HG02623 (cell line): ENCODE measurements at regions not wholly inside any gene's neighbourhood (a gene's known extent, or its start where the extent isn't known, plus 50 kb on each side); places are given as distances from the start of the nearest gene placed in this dataset.
"Not testable (repeated sequence)": the region's sequence is repeated elsewhere in the genome, so short reads cannot be mapped to it uniquely, and the experiment has no call there.

ENCODE experiments used
- ATAC-seq: cut with Tn5 transposase; IDR thresholded peaks from one replicate; pipeline ENCODE4 v1.9.1; 2021; ENCODE audit warnings: moderate library complexity; ENCODE audit not compliant: unreplicated experiment

GRCh38 chr7:112540839-112541577 is 60.2 kb downstream of the LSMEM1 start:
- ATAC-seq, result no peak

GRCh38 chr7:112546723-112547513 is 66.1 kb downstream of the LSMEM1 start:
- no peak for ATAC-seq

- no peak for ATAC-seq
These were observed 67.1 kb downstream of the LSMEM1 start for GRCh38 chr7:112547916-112548315.

GRCh38 chr7:112550468-112551060 is 69.8 kb downstream of the LSMEM1 start:
- ATAC-seq, result peak; percentile 94

- not testable (repeated sequence) for ATAC-seq
These were observed 70.7 kb downstream of the LSMEM1 start for GRCh38 chr7:112551521-112551920.

GRCh38 chr7:112554591-112554990 is 73.8 kb downstream of the LSMEM1 start:
- ATAC-seq, result no peak

GRCh38 chr7:112556633-112557032 is 75.8 kb downstream of the LSMEM1 start:
- peak; percentile 92 for ATAC-seq

- ATAC-seq, result no peak
These were observed 85.9 kb downstream of the LSMEM1 start for GRCh38 chr7:112566442-112567324.

- ATAC-seq, result no peak
These were observed 86.6 kb downstream of the LSMEM1 start for GRCh38 chr7:112567388-112567787.

- no peak for ATAC-seq
These were observed 91.2 kb downstream of the LSMEM1 start for GRCh38 chr7:112571852-112572607.

GRCh38 chr7:112572669-112573301 is 92.0 kb downstream of the LSMEM1 start:
- ATAC-seq, result no peak

GRCh38 chr7:112573302-112574039 is 92.7 kb downstream of the LSMEM1 start:
- no peak for ATAC-seq

GRCh38 chr7:112575864-112576263 is 95.1 kb downstream of the LSMEM1 start:
- no peak for ATAC-seq

- ATAC-seq, result no peak
These were observed 98.6 kb downstream of the LSMEM1 start for GRCh38 chr7:112579388-112579787.

GRCh38 chr7:112580717-112581435 is 100.1 kb downstream of the LSMEM1 start:
- ATAC-seq, result no peak

- no peak for ATAC-seq
These were observed 100.7 kb downstream of the LSMEM1 start for GRCh38 chr7:112581529-112581928.

- no peak for ATAC-seq
These were observed 103.5 kb downstream of the LSMEM1 start for GRCh38 chr7:112584290-112584689.

GRCh38 chr7:112587504-112587903 is 106.7 kb downstream of the LSMEM1 start:
- ATAC-seq, result no peak
